CD14-positive monocyte (primary cell): ENCODE measurements at regions not wholly inside any gene's neighbourhood (a gene's known extent, or its start where the extent isn't known, plus 50 kb on each side); places are given as distances from the start of the nearest gene placed in this dataset.

Source experiments
- DNase-seq, 3 donors: peaks; one replicate each; pipeline ENCODE4 v3.0.0-alpha.2; 2011 to 2022
- H2AFZ ChIP-seq: 2 replicates; pipeline ENCODE4 v1.6.0; 2012; ENCODE audit warnings: mild to moderate bottlenecking, low read depth, low read length, inconsistent platforms; ENCODE audit not compliant: insufficient read depth, poor library complexity, severe bottlenecking
- H3K27ac ChIP-seq, 2 donors: 1 replicate in 1 of 2; 2 replicates in 1 of 2; pipeline ENCODE4 v1.5.1; 2012 to 2013; ENCODE audit warnings: low read length in 2 of 2, control low read depth in 1 of 2, inconsistent platforms in 1 of 2, low read depth in 1 of 2, mild to moderate bottlenecking in 1 of 2
- H3K27me3 ChIP-seq, 2 donors: one replicate each; pipeline versions ENCODE4 v1.6.0 to v1.6.1; 2011 to 2013; ENCODE audit warnings: low read length in 2 of 2; ENCODE audit not compliant: control insufficient read depth in 2 of 2, insufficient read depth in 2 of 2
- H3K36me3 ChIP-seq, 2 donors: replicated peaks in 1 of 2; 1 replicate in 1 of 2; 2 replicates in 1 of 2; pipeline versions ENCODE4 v1.5.1 to v1.6.1; 2012 to 2013; ENCODE audit warnings: low read length in 2 of 2, control low read depth in 1 of 2, inconsistent platforms in 1 of 2, mild to moderate bottlenecking in 1 of 2; ENCODE audit not compliant: insufficient read depth in 2 of 2, control insufficient read depth in 1 of 2
- H3K4me1 ChIP-seq, 2 donors: 1 replicate in 1 of 2; 2 replicates in 1 of 2; pipeline versions ENCODE4 v1.5.1 to v1.6.1; 2012 to 2013; ENCODE audit warnings: low read length in 2 of 2, control low read depth in 1 of 2, inconsistent platforms in 1 of 2, mild to moderate bottlenecking in 1 of 2, moderate library complexity in 1 of 2; ENCODE audit not compliant: insufficient read depth in 2 of 2, control insufficient read depth in 1 of 2
- H3K4me2 ChIP-seq: replicated peaks from 2 replicates; pipeline ENCODE3; 2012; ENCODE audit warnings: low read length, moderate library complexity, mild to moderate bottlenecking; ENCODE audit not compliant: poor library complexity, severe bottlenecking; ENCODE audit errors: extremely low read depth
- H3K4me3 ChIP-seq, 3 experiments: fragments of 200-600 bp in 1 of 3; sonication (generic) in 1 of 3; replicated peaks in 1 of 3; 1 replicate in 2 of 3; 2 replicates in 1 of 3; pipeline ENCODE4 v1.5.1; 2011 to 2013; ENCODE audit warnings: low read length in 3 of 3, mild to moderate bottlenecking in 3 of 3, control low read depth in 2 of 3, low read depth in 2 of 3, inconsistent platforms in 1 of 3, moderate library complexity in 1 of 3
- H3K79me2 ChIP-seq: 2 replicates; pipeline ENCODE4 v1.6.0; 2012; ENCODE audit warnings: mild to moderate bottlenecking, control low read depth, inconsistent platforms, low read length, moderate library complexity; ENCODE audit not compliant: insufficient read depth
- H3K9ac ChIP-seq: 2 replicates; pipeline ENCODE4 v1.6.0; 2017; ENCODE audit warnings: low read length, mild to moderate bottlenecking; ENCODE audit not compliant: insufficient read depth, poor library complexity, severe bottlenecking
- H3K9me3 ChIP-seq, 2 donors: replicated peaks in 1 of 2; 1 replicate in 1 of 2; 2 replicates in 1 of 2; pipeline versions ENCODE4 v1.5.1 to v1.6.1; 2012 to 2013; ENCODE audit warnings: low read length in 2 of 2, control low read depth in 1 of 2; ENCODE audit not compliant: control insufficient read depth in 1 of 2, insufficient read depth in 1 of 2
- H4K20me1 ChIP-seq: 2 replicates; pipeline ENCODE4 v1.6.0; 2012; ENCODE audit warnings: mild to moderate bottlenecking, low read length, control low read depth, moderate library complexity; ENCODE audit not compliant: insufficient read depth
- H3K27ac Mint-ChIP-seq, 7 donors: one replicate each; pipeline ENCODE4 v1.8.0; 2020; ENCODE audit warnings: mild to moderate bottlenecking in 7 of 7, mixed read lengths in 7 of 7, moderate library complexity in 6 of 7, inconsistent platforms in 2 of 7
- H3K27me3 Mint-ChIP-seq, 3 donors: one replicate each; pipeline ENCODE4 v1.8.0; 2021 to 2022; ENCODE audit warnings: low read depth in 3 of 3, mild to moderate bottlenecking in 3 of 3, mixed read lengths in 3 of 3, moderate library complexity in 3 of 3, inconsistent platforms in 1 of 3
- H3K36me3 Mint-ChIP-seq, 2 donors: one replicate each; pipeline ENCODE4 v1.8.0; 2020; ENCODE audit warnings: mixed read lengths in 2 of 2, inconsistent platforms in 1 of 2, mild to moderate bottlenecking in 1 of 2
- H3K4me1 Mint-ChIP-seq: one replicate; pipeline ENCODE4 v1.8.0; 2020; ENCODE audit warnings: mild to moderate bottlenecking, mixed read lengths
- H3K4me3 Mint-ChIP-seq, 2 donors: one replicate each; pipeline ENCODE4 v1.8.0; 2020; ENCODE audit warnings: mild to moderate bottlenecking in 2 of 2, mixed read lengths in 2 of 2, moderate library complexity in 1 of 2
- H3K9me3 Mint-ChIP-seq, 7 donors: one replicate each; pipeline ENCODE4 v1.8.0; 2020 to 2022; ENCODE audit warnings: mixed read lengths in 7 of 7, mild to moderate bottlenecking in 6 of 7, moderate library complexity in 6 of 7, inconsistent platforms in 2 of 7
- CTCF ChIP-seq: fragments of 200-600 bp; IDR thresholded peaks from one replicate; pipeline ENCODE4 v1.8.0; 2022; ENCODE audit warnings: antibody characterized with exemption, mild to moderate bottlenecking
- WGBS: methylation state at CpG from one replicate; pipeline ENCODE4 v1.1.5; 2013; ENCODE audit warnings: missing lambda C conversion rate; ENCODE audit not compliant: insufficient coverage; 5-methylcytosine and 5-hydroxymethylcytosine counted together
- intact Hi-C, 2 donors: fragments of 100-400 bp; cut with micrococcal nuclease; formaldehyde crosslinking; loops; one replicate each; pipeline versions ENCODE4 v1.15.0 to v1.15.1; 2023

DNA sequence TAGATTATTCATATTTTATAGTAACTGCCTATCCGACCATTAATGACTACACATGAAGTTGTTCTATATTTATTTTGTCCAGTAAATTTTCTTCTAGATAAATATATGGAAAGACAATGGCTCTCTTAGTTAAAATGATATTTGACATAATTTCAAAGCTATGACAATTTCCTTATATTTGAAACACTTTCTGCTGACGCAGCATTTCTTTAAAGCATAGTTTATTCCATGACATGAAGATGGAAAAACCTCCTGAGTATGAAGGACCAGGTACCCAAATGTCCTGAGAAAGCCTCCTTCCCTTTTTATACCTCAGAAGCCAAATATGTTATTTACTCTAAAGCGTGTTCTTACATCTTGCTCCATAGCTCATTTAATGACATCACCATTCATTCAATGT, 831.6 kb downstream of the EFNB2 start:
- H2AFZ ChIP-seq, result no peak overlapping the region
- Mint-ChIP-seq H3K9me3 (peaks cover 2 to 16% (median 10%) of the 10 kb centered on the region in 7 donors), H3K4me3 (no peak overlapping the region), H3K27ac (no peak overlapping the region), H3K27me3 (peaks cover 0 to 2% (median 1%) of the 10 kb centered on the region in 3 donors), H3K4me1 (no peaks in the 10 kb centered on the region), H3K36me3 (no peaks in the 10 kb centered on the region)
- H3K27ac ChIP-seq, result no peak overlapping the region
- peaks cover 20 to 28% of the 10 kb centered on the region in 2 donors for H3K9me3 ChIP-seq
- no peaks in the 10 kb centered on the region for H3K4me1 ChIP-seq
- TF ChIP-seq CTCF, result no peak
- H3K4me3 ChIP-seq, result no peak overlapping the region
- DNase-seq, result no peak
- no peaks in the 10 kb centered on the region for H3K79me2 ChIP-seq
- WGBS, result no CpG with 5 or more reads among the region's 3 CpGs
- no peaks in the 10 kb centered on the region for H3K36me3 ChIP-seq
- no peaks in the 10 kb centered on the region for H4K20me1 ChIP-seq
- H3K27me3 ChIP-seq, result no peaks in the 10 kb centered on the region
- no peak overlapping the region for H3K9ac ChIP-seq
- no peak overlapping the region for H3K4me2 ChIP-seq
- intact Hi-C loops, result no loop called here

DNA sequence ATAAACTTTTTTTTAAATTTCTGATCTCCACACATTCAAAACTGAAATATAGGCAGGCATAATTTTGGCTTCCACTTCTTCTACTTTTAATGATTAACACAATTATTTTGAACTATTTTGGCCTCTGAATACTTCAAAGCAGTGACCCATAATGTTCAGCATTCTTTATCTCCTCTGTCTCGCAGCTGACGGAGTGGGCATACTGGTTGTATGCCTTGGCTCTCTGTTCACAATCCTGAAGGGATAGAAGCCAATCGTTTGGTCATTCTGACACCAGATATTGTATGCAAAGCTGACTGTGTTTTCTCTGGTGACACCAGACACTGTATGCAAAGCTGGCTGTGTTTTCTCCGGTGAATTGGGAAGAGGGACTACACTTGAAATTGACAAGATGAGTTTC, 833.0 kb downstream of the EFNB2 start:
- H3K27ac Mint-ChIP-seq, result no peak overlapping the region
- Histone ChIP-seq H3K4me3 (no peak overlapping the region), H3K9me3 (peaks cover 20 to 28% of the 10 kb centered on the region in 2 donors), H3K4me2 (no peak overlapping the region), H3K79me2 (no peaks in the 10 kb centered on the region), H3K27ac (no peak overlapping the region), H3K36me3 (no peaks in the 10 kb centered on the region), H3K9ac (no peak overlapping the region), H3K4me1 (no peaks in the 10 kb centered on the region), H2AFZ (no peak overlapping the region), H4K20me1 (no peaks in the 10 kb centered on the region), H3K27me3 (no peaks in the 10 kb centered on the region)
- no peak for TF ChIP-seq CTCF
- no peaks in the 10 kb centered on the region for H3K36me3 Mint-ChIP-seq
- H3K4me1 Mint-ChIP-seq, result no peaks in the 10 kb centered on the region
- 95% methylated on average over 4 of the region's 4 CpGs for WGBS
- intact Hi-C loops, result no loop called here
- peaks cover 0 to 18% (median 10%) of the 10 kb centered on the region in 7 donors for H3K9me3 Mint-ChIP-seq
- peaks cover 0 to 2% (median 0%) of the 10 kb centered on the region in 3 donors for H3K27me3 Mint-ChIP-seq
- no peak overlapping the region for H3K4me3 Mint-ChIP-seq
- no peak for DNase-seq
